ENCODE measurements at regions not wholly inside any gene's neighbourhood (a gene's known extent, or its start where the extent isn't known, plus 50 kb on each side); places are given as distances from the start of the nearest gene placed in this dataset.

- Histone ChIP-seq H3K4me2 (ENCODE audit: low read length) (no peak overlapping the region), H3K9me3 (ENCODE audit: low read length) (no peaks in the 10 kb centered on the region), H3K79me2 (ENCODE audit: insufficient read depth, low read depth, low read length) (no peaks in the 10 kb centered on the region), H3K27ac (ENCODE audit: low read depth, low read length, poor library complexity, severe bottlenecking) (no peak overlapping the region), H3K36me3 (ENCODE audit: insufficient read depth, low read length) (no peaks in the 10 kb centered on the region), H3K9me2 (ENCODE audit: insufficient read depth, low read length) (no peaks in the 10 kb centered on the region), H2AFZ (ENCODE audit: low read length) (no peak overlapping the region), H3K4me1 (ENCODE audit: insufficient read depth, low read length, poor library complexity, severe bottlenecking) (no peaks in the 10 kb centered on the region), H3K4me3 (ENCODE audit: low read depth, low read length, poor library complexity, severe bottlenecking) (no peak overlapping the region), H4K20me1 (ENCODE audit: insufficient read depth, low read length) (no peaks in the 10 kb centered on the region)
- POLR2A ChIA-PET = interaction anchor here (1.1 to 2.7 kb wide), 3 partner anchors 9 to 34 kb away, joined by 3 to 9 read pairs (median 8); no protein-coding TSS in a partner anchor
- BruUV-seq (replicated peaks) = no TSS peak
- intact Hi-C loops (cut with micrococcal nuclease; ENCODE audit: unreplicated experiment) = no loop called here
- DNase-seq (ENCODE audit: low spot score) = no peak
- no peak for TF ChIP-seq CTCF (conservative IDR thresholded peaks at IDR 0.05; ENCODE audit: low read length)
- no peak for TF ChIP-seq EZH2phosphoT487 (IDR thresholded peaks at IDR 0.05; ENCODE audit: borderline replicate concordance, low read depth, low read length)
- CTCF ChIA-PET (ENCODE audit: unreplicated experiment) = no interaction called here
Observed at GRCh38 chr2:212945526-212945925, 205.9 kb downstream of the IKZF2 start.

- intact Hi-C loops (cut with micrococcal nuclease; ENCODE audit: unreplicated experiment) = no loop called here
- H3K9me2 ChIP-seq (ENCODE audit: insufficient read depth, low read length) = no peaks in the 10 kb centered on the region
- BruUV-seq (replicated peaks) = no TSS peak
Observed at GRCh38 chr2:212943351-212943750, 208.1 kb downstream of the IKZF2 start.

More at GRCh38 chr2:212943351-212943750, 208.1 kb downstream of the IKZF2 start:
- CTCF ChIA-PET (ENCODE audit: unreplicated experiment) = no interaction called here
- Histone ChIP-seq H3K36me3 (ENCODE audit: insufficient read depth, low read length) (no peaks in the 10 kb centered on the region), H4K20me1 (ENCODE audit: insufficient read depth, low read length) (no peaks in the 10 kb centered on the region), H3K27ac (ENCODE audit: low read depth, low read length, poor library complexity, severe bottlenecking) (no peak overlapping the region), H3K4me1 (ENCODE audit: insufficient read depth, low read length, poor library complexity, severe bottlenecking) (no peaks in the 10 kb centered on the region), H3K79me2 (ENCODE audit: insufficient read depth, low read depth, low read length) (no peaks in the 10 kb centered on the region), H3K4me3 (ENCODE audit: low read depth, low read length, poor library complexity, severe bottlenecking) (no peak overlapping the region), H3K9me3 (ENCODE audit: low read length) (no peaks in the 10 kb centered on the region), H3K4me2 (ENCODE audit: low read length) (no peak overlapping the region), H2AFZ (ENCODE audit: low read length) (no peak overlapping the region)
- POLR2A ChIA-PET = no interaction called here
- TF ChIP-seq EZH2phosphoT487 (IDR thresholded peaks at IDR 0.05; ENCODE audit: borderline replicate concordance, low read depth, low read length) (no peak), CTCF (conservative IDR thresholded peaks at IDR 0.05; ENCODE audit: low read length) (no peak)
- DNase-seq (ENCODE audit: low spot score) = no peak
